K562 (cell line): ENCODE measurements at regions not wholly inside any gene's neighbourhood (a gene's known extent, or its start where the extent isn't known, plus 50 kb on each side); places are given as distances from the start of the nearest gene placed in this dataset.

Experiments
- ATAC-seq: fragments of 200-7000 bp; cut with Tn5 transposase; 3 replicates; pipeline ENCODE4 v1.9.1; 2020; ENCODE audit warnings: moderate library complexity
- BruUV-seq: library from RNA; stranded (reverse); fragments of 400-500 nt; replicated peaks from 2 replicates; lab custom pipeline; 2021; lab: Mats Ljungman, UMichigan
- CTCF ChIA-PET: fragments of 300-600 bp; formaldehyde crosslinking; extraction: SDS; loops from one replicate; lab custom pipeline; 2021; ENCODE audit warnings: low intra/inter-chr PET ratio; lab: Yijun Ruan, JAX
- POLR2A ChIA-PET: fragments of 300-600, 350-650 bp; sonication (Branson Sonifier 250); formaldehyde crosslinking; extraction: SDS; loops from one replicate; lab custom pipeline; 2021; ENCODE audit warnings: antibody characterized with exemption, inconsistent platforms; lab: Yijun Ruan, JAX
- DNase-seq, 4 experiments: peaks; one replicate each; pipeline versions ENCODE4 v3.0.0 to v3.0.0-alpha.2; 2011 to 2018; ENCODE audit warnings: low spot score in 3 of 4, mixed read lengths in 3 of 4; ENCODE audit errors: extremely low read depth in 1 of 4
- FAIRE-seq: peaks from 2 replicates; lab custom pipeline; 2011; peaks lifted over from hg19 to GRCh38; lab: Jason Lieb, UNC
- H2AFZ ChIP-seq: 2 replicates; pipeline ENCODE4 v1.6.0; 2011; ENCODE audit warnings: low read depth, low read length, control low read depth, inconsistent platforms
- H3K27ac ChIP-seq: fragments of 200-600 bp; 3 replicates; pipeline ENCODE4 v1.8.0; 2011; ENCODE audit warnings: low read depth, mild to moderate bottlenecking, control low read depth, inconsistent platforms, low read length, moderate library complexity, mixed read lengths; ENCODE audit errors: extremely low read depth
- H3K27me3 ChIP-seq, 2 experiments: fragments of 300-600 bp in 1 of 2; 2 replicates in 1 of 2; 3 replicates in 1 of 2; pipeline versions ENCODE4 v1.6.0 to v1.8.0; 2011; ENCODE audit warnings: inconsistent platforms in 2 of 2, low read length in 2 of 2, mild to moderate bottlenecking in 1 of 2, mixed read lengths in 1 of 2, moderate library complexity in 1 of 2; ENCODE audit not compliant: control insufficient read depth in 2 of 2, insufficient read depth in 2 of 2
- H3K36me3 ChIP-seq: fragments of 300-600 bp; 3 replicates; pipeline ENCODE4 v1.8.0; 2011; ENCODE audit warnings: mild to moderate bottlenecking, low read length, inconsistent platforms; ENCODE audit not compliant: control insufficient read depth, insufficient read depth
- H3K4me1 ChIP-seq, 2 experiments: fragments of 200-600 bp in 1 of 2; replicated peaks in 1 of 2; 2 replicates in 1 of 2; 3 replicates in 1 of 2; pipeline versions ENCODE4 v1.5.1 to v1.8.0; 2011; ENCODE audit warnings: inconsistent platforms in 2 of 2, low read length in 2 of 2, mild to moderate bottlenecking in 1 of 2, mixed read lengths in 1 of 2, moderate library complexity in 1 of 2; ENCODE audit not compliant: control insufficient read depth in 2 of 2, insufficient read depth in 2 of 2
- H3K4me2 ChIP-seq: 2 replicates; pipeline ENCODE4 v1.6.1; 2011; ENCODE audit warnings: low read length, control low read depth, inconsistent platforms, mixed read lengths; ENCODE audit not compliant: insufficient read depth
- H3K4me3 ChIP-seq: fragments of 200-600 bp; sonication (generic), shearing (Covaris generic); 2 replicates; pipeline ENCODE4 v1.5.1; 2016; ENCODE audit warnings: control low read depth, inconsistent platforms
- H3K79me2 ChIP-seq: fragments of 200-600 bp; 3 replicates; pipeline ENCODE4 v1.8.0; 2011; ENCODE audit warnings: low read length, inconsistent platforms; ENCODE audit not compliant: control insufficient read depth, insufficient read depth
- H3K9ac ChIP-seq, 2 experiments: 2 replicates each; pipeline versions ENCODE4 v1.6.0 to v1.6.1; 2011; ENCODE audit warnings: low read depth in 2 of 2, low read length in 2 of 2, control low read depth in 1 of 2, inconsistent platforms in 1 of 2, mild to moderate bottlenecking in 1 of 2, mixed read lengths in 1 of 2; ENCODE audit not compliant: insufficient read depth in 1 of 2
- H3K9me1 ChIP-seq: one replicate; pipeline ENCODE4 v1.6.0; 2011; ENCODE audit warnings: inconsistent platforms, mild to moderate bottlenecking, low read length, moderate library complexity; ENCODE audit not compliant: control insufficient read depth, insufficient read depth
- H3K9me3 ChIP-seq: replicated peaks from 2 replicates; pipeline ENCODE4 v1.5.1; 2011; ENCODE audit warnings: low read depth, low read length, inconsistent platforms; ENCODE audit not compliant: control insufficient read depth, insufficient read depth
- H4K20me1 ChIP-seq: replicated peaks from 2 replicates; pipeline ENCODE4 v1.6.1; 2011; ENCODE audit warnings: low read length, inconsistent platforms, mixed read lengths; ENCODE audit not compliant: control insufficient read depth, insufficient read depth
- MEF2D ChIP-seq: conservative IDR thresholded peaks from 2 replicates; pipeline ENCODE4 v1.6.1; 2016; ENCODE audit warnings: low read depth, missing genetic modification characterization, missing compliant biosample characterization
- PHB2 ChIP-seq: fragments of 450-650 bp; IDR thresholded peaks from 2 replicates; pipeline ENCODE4 v1.6.1; 2017; ENCODE audit warnings: low read depth
- POLR2G ChIP-seq: fragments of 200-400 bp; formaldehyde crosslinking; IDR thresholded peaks from 2 replicates; pipeline ENCODE4 v1.6.1; 2017; ENCODE audit warnings: low read depth, mild to moderate bottlenecking, antibody characterized with exemption, low read length, moderate library complexity
- TRIM28 ChIP-seq: fragments of 450-650 bp; IDR thresholded peaks from 2 replicates; pipeline ENCODE4 v1.6.1; 2017
- YY1 ChIP-seq, 3 experiments: IDR thresholded peaks; 2 replicates each; pipeline ENCODE4 v1.6.1; 2011; ENCODE audit warnings: low read length in 2 of 3, mild to moderate bottlenecking in 2 of 3, moderate library complexity in 2 of 3, borderline replicate concordance in 1 of 3, control low read depth in 1 of 3, low read depth in 1 of 3; ENCODE audit not compliant: insufficient read depth in 3 of 3, insufficient replicate concordance in 2 of 3, control insufficient read depth in 1 of 3, insufficient read length in 1 of 3; ENCODE audit errors: extremely low read depth in 1 of 3
- ZKSCAN8 ChIP-seq: fragments of 200-800 bp; sonication (Bioruptor generic); IDR thresholded peaks from 2 replicates; pipeline ENCODE4 v1.6.1; 2016; ENCODE audit warnings: missing genetic modification characterization, missing compliant biosample characterization
- ZNF12 ChIP-seq: sonication (generic); formaldehyde crosslinking; IDR thresholded peaks from 2 replicates; pipeline ENCODE4 v1.4.0; 2020; ENCODE audit warnings: mild to moderate bottlenecking, missing genetic modification reagents
- ZNF23 ChIP-seq: fragments of 250-450 bp; sonication (Bioruptor Pico); IDR thresholded peaks from 2 replicates; pipeline ENCODE4 v1.4.0; 2020; ENCODE audit warnings: mild to moderate bottlenecking
- WGBS: fragments of 100-300 bp; shearing (Covaris generic); methylation state at CpG from one replicate; pipeline ENCODE4 v1.1.6; 2016; ENCODE audit warnings: low coverage, mixed read lengths; ENCODE audit not compliant: insufficient coverage; ENCODE audit errors: missing lambda C conversion rate; 5-methylcytosine and 5-hydroxymethylcytosine counted together
- in situ Hi-C: fragments of 300-500 bp; cut with MboI; formaldehyde crosslinking; loops from 4 replicates; pipeline ENCODE4 v1.15.0; 2018; ENCODE audit warnings: inconsistent platforms, mixed read lengths
- intact Hi-C: fragments of 100-400 bp; cut with micrococcal nuclease; formaldehyde crosslinking; loops from 2 replicates; pipeline ENCODE4 v1.14.2; 2022

DNA sequence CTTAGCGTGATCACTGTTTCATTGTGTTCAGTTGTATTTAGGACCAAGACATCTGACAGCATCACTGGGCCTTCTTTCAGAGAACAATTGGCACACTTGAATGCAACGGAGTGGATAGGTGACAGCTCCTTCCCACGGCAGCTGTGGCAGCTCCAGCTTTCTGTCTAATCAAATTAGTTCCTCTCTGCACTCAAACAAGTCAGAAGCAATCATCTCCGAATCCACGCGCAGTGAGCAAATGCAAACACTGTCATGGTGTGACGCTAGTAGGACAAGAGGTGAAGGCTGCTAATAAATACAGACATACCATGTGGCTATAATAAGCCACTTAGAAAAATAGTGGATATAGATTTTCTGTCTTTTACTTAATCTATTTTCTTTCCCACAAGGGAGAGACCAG, 542.4 kb downstream of the ACTR3B start (continued):
- TF ChIP-seq MEF2D (no peak), TRIM28 (no peak), ZNF23 (no peak), ZNF12 (CRISPR knock-in tag) (no peak), YY1 (IDR thresholded peaks at IDR 0.05; ENCODE audit: borderline replicate concordance in 1 of 3, control insufficient read depth in 1 of 3, extremely low read depth in 1 of 3, insufficient read depth in 3 of 3, insufficient read length in 1 of 3, insufficient replicate concordance in 2 of 3, low read depth in 1 of 3, low read length in 2 of 3) (no peak)
- TF ChIP-seq, all 486 proteins: peak for 0

DNA sequence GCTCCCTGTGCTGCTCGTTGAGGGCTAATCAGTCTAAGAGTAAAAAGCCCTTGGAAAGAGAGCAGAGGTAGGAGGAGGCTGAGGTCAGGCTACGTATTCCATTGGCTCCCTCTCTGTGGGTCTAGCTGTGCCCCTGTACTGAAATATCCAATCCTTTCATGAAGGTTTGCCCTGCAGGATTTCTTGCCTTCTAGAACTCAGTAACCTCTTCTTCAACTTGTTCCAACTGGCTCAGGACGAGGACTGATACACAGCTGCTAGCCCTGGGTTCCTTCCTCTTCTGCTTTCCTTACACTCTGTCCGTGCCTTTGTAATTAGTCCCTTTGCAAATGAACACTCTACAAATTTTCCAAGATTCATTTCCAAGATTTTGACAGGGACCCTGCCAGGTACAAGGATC, 560.5 kb downstream of the ACTR3B start:
- BruUV-seq = no TSS peak
- intact Hi-C loops = no loop called here
- WGBS = 3% methylated on average over 4 of the region's 4 CpGs
- no peaks in the 10 kb centered on the region for H3K9me3 ChIP-seq
- CTCF ChIA-PET = no interaction called here
- H3K4me2 ChIP-seq = no peak overlapping the region
- H4K20me1 ChIP-seq = no peaks in the 10 kb centered on the region
- H3K9me1 ChIP-seq = no peaks in the 10 kb centered on the region
- no peaks in the 10 kb centered on the region for H3K36me3 ChIP-seq
- DNase-seq (no peak), ATAC-seq (no peak), FAIRE-seq (no peak)
- no peak for TF ChIP-seq POLR2G
- no peak for TF ChIP-seq ZKSCAN8
- TF ChIP-seq PHB2 = no peak
- H3K4me3 ChIP-seq = no peak overlapping the region
- H3K27ac ChIP-seq = no peak overlapping the region
- H3K9ac ChIP-seq = no peak overlapping the region
- H3K4me1 ChIP-seq = no peaks in the 10 kb centered on the region
- peaks cover 16 to 31% of the 10 kb centered on the region in 2 experiments; a peak in 3 of 5 replicates for H3K27me3 ChIP-seq
- H2AFZ ChIP-seq = no peak overlapping the region
- H3K79me2 ChIP-seq = no peaks in the 10 kb centered on the region
- in situ Hi-C loops = no loop called here
- POLR2A ChIA-PET = no interaction called here
